ENCODE measurements at regions not wholly inside any gene's neighbourhood (a gene's known extent, or its start where the extent isn't known, plus 50 kb on each side); places are given as distances from the start of the nearest gene placed in this dataset.
A peak's percentile ranks its signal among the peaks of the same experiment; 100 is the strongest.

DNA sequence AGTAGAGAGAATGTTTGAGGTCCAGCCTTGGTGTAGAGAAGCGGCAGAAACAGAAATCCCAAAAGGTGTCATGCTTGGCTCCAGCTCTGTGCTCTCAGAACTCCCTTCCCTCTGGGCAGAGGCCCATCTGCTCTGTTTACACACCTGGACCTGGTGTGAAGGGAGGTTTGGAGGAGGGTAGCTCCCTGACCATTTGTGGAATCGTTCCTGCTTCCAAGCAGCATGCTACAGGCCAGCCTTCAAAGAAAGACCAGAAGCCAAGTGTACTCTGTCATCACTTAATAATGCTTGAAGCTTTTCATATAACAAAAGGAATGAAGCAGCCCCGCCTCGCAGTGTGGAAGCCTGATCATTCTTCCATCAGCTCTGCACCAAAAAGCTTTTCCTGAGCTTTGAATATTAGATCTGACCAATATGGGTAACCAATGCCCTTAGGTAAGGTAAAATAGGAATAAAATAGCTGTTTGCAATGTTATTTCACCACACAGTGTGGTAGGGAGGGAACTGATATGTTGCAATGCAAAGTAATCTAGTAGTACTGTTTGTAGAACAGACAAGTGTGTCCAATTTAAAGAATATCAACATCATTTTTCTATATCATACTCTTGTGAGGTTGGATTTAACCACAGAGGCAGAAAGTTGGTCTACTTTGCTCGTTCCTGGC lies 63.3 kb downstream of the ZIC5 start (continued):
- TF ChIP-seq KMT2B (CRISPR knock-in tag; IDR thresholded peaks at IDR 0.05) (no peak), ZNF256 (CRISPR knock-in tag; conservative IDR thresholded peaks at IDR 0.05) (no peak), ZFP36L1 (CRISPR knock-in tag; IDR thresholded peaks at IDR 0.05) (no peak), ZNF550 (CRISPR knock-in tag; IDR thresholded peaks at IDR 0.05; ENCODE audit: borderline replicate concordance) (no peak), PAXIP1 (CRISPR knock-in tag; conservative IDR thresholded peaks at IDR 0.05) (0 out of 2 replicates have a peak, but pooled peaks have one; percentile 16), KLF9 (CRISPR knock-in tag; IDR thresholded peaks at IDR 0.05; ENCODE audit: low read depth) (no peak), ZNF790 (CRISPR knock-in tag; IDR thresholded peaks at IDR 0.05; ENCODE audit: borderline replicate concordance) (no peak), CERS6 (CRISPR knock-in tag; IDR thresholded peaks at IDR 0.05) (no peak), TFDP2 (CRISPR knock-in tag; IDR thresholded peaks at IDR 0.05) (no peak), GFI1 (CRISPR knock-in tag; IDR thresholded peaks at IDR 0.05; ENCODE audit: borderline replicate concordance) (no peak), SALL1 (CRISPR knock-in tag; IDR thresholded peaks at IDR 0.05) (0 out of 2 replicates have a peak, but pooled peaks have one; percentile 26), ZFP90 (CRISPR knock-in tag; IDR thresholded peaks at IDR 0.05; ENCODE audit: borderline replicate concordance) (no peak), HES4 (CRISPR knock-in tag; IDR thresholded peaks at IDR 0.05; ENCODE audit: borderline replicate concordance) (no peak), ZBTB1 (CRISPR knock-in tag; IDR thresholded peaks at IDR 0.05; ENCODE audit: borderline replicate concordance) (no peak), GTF2F1 (IDR thresholded peaks at IDR 0.05; ENCODE audit: low read length) (no peak), JUND (CRISPR knock-in tag; IDR thresholded peaks at IDR 0.05) (no peak)
- TF ChIP-seq, protein P1, sequence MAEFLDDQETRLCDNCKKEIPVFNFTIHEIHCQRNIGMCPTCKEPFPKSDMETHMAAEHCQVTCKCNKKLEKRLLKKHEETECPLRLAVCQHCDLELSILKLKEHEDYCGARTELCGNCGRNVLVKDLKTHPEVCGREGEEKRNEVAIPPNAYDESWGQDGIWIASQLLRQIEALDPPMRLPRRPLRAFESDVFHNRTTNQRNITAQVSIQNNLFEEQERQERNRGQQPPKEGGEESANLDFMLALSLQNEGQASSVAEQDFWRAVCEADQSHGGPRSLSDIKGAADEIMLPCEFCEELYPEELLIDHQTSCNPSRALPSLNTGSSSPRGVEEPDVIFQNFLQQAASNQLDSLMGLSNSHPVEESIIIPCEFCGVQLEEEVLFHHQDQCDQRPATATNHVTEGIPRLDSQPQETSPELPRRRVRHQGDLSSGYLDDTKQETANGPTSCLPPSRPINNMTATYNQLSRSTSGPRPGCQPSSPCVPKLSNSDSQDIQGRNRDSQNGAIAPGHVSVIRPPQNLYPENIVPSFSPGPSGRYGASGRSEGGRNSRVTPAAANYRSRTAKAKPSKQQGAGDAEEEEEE (CRISPR knock-in tag; IDR thresholded peaks at IDR 0.05; ENCODE audit: borderline replicate concordance): no peak
- TF ChIP-seq, protein P2, sequence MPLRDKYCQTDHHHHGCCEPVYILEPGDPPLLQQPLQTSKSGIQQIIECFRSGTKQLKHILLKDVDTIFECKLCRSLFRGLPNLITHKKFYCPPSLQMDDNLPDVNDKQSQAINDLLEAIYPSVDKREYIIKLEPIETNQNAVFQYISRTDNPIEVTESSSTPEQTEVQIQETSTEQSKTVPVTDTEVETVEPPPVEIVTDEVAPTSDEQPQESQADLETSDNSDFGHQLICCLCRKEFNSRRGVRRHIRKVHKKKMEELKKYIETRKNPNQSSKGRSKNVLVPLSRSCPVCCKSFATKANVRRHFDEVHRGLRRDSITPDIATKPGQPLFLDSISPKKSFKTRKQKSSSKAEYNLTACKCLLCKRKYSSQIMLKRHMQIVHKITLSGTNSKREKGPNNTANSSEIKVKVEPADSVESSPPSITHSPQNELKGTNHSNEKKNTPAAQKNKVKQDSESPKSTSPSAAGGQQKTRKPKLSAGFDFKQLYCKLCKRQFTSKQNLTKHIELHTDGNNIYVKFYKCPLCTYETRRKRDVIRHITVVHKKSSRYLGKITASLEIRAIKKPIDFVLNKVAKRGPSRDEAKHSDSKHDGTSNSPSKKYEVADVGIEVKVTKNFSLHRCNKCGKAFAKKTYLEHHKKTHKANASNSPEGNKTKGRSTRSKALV (CRISPR knock-in tag; IDR thresholded peaks at IDR 0.05): 0 out of 2 replicates have a peak, but pooled peaks have one; percentile 14
